ENCODE measurements at regions not wholly inside any gene's neighbourhood (a gene's known extent, or its start where the extent isn't known, plus 50 kb on each side); places are given as distances from the start of the nearest gene placed in this dataset.

GRCh38 chr15:29452881-29453731, 183.5 kb upstream of the NSMCE3 start:
- no peak for TF ChIP-seq JUND (IDR thresholded peaks at IDR 0.05; ENCODE audit: low read depth)
- in situ Hi-C loops (cut with HindIII; ENCODE audit: low pct_unique_long_range_greater_than_20kb, low sequenced_read_pairs): no loop called here
- DNase-seq (ENCODE audit: low read depth in 1 of 2, low spot score in 1 of 2): no peak

DNA sequence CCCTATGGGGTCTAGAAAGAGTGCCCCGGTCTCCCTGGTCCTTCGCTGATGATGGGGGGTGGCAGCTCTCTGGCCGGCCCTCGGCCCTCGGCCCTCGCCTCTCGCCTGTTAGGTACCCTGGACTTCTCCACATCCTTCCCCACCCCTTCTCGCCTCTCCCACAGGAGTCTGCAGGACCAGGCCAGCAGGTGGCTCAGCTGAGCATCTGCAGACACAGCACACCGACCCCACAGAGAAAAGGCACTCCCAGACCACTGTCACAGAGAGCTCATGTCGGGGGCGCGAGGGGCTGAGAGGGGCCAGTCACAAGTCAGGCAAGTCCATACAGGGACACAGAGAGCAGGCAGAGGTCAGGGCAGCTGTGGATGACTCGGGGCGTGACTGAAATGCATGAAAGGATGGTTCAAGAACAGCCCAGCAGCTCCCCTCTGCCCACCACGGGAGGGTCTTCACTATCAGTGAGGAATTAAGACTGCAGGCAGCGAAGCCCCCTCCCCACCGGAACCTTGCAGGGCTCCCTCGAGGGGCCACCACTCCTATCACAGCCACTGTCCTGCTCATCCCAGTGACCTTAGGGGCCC, 181.7 kb upstream of the NSMCE3 start:
- peak in 1 of 2 experiments; percentile 14 for DNase-seq (ENCODE audit: low read depth in 1 of 2, low spot score in 1 of 2)
- in situ Hi-C loops (cut with HindIII; ENCODE audit: low pct_unique_long_range_greater_than_20kb, low sequenced_read_pairs): no loop called here
- TF ChIP-seq JUND (IDR thresholded peaks at IDR 0.05; ENCODE audit: low read depth): no peak

DNA sequence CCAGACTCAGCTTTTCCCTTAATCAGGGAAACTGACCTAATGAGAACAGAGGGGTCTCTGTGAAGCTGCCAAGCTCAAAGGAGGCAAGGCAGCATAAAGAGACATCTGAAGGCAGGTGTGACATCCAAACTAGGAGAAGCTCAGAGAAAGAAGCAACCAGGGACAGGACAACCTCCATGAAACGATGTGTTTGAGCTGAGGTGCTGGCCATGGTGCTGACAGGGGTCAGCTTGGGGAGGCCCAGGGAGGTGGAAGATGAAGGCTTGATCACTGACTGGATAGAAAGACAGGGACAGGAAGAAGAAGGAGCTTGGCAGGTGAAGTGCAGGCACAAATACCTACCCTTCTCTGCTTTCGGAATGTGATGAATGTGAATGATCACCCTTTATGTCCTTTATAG, 179.5 kb upstream of the NSMCE3 start:
- no peak for TF ChIP-seq JUND (IDR thresholded peaks at IDR 0.05; ENCODE audit: low read depth)
- DNase-seq (ENCODE audit: low read depth in 1 of 2, low spot score in 1 of 2): peak in 1 of 2 experiments; percentile 57
- in situ Hi-C loops (cut with HindIII; ENCODE audit: low pct_unique_long_range_greater_than_20kb, low sequenced_read_pairs): no loop called here

DNA sequence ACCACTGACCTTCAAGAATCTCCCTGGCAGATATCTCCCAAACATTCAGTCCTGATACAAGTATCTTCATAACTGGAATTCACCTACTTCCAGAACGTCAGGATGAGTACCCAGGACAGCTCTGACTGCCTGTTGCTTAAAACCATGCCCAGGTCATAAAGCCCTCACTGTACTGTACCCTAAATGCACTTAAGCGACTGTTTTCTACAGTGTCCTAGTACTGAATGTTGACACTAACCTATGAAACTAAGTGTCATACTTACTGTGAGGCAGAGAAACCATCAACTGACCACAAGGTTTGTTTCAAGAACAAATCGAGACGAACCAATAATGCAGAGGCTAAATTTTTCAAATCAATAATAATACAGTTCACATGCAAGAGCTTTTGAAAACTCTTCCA, 178.7 kb upstream of the NSMCE3 start:
- in situ Hi-C loops (cut with HindIII; ENCODE audit: low pct_unique_long_range_greater_than_20kb, low sequenced_read_pairs): no loop called here
- no peak for TF ChIP-seq JUND (IDR thresholded peaks at IDR 0.05; ENCODE audit: low read depth)
- DNase-seq (ENCODE audit: low read depth in 1 of 2, low spot score in 1 of 2): no peak

- in situ Hi-C loops (cut with HindIII; ENCODE audit: low pct_unique_long_range_greater_than_20kb, low sequenced_read_pairs): no loop called here
- no peak for TF ChIP-seq JUND (IDR thresholded peaks at IDR 0.05; ENCODE audit: low read depth)
- DNase-seq (ENCODE audit: low read depth in 1 of 2, low spot score in 1 of 2): no peak
Measured at GRCh38 chr15:29446480-29446879, 176.9 kb upstream of the NSMCE3 start.

DNA sequence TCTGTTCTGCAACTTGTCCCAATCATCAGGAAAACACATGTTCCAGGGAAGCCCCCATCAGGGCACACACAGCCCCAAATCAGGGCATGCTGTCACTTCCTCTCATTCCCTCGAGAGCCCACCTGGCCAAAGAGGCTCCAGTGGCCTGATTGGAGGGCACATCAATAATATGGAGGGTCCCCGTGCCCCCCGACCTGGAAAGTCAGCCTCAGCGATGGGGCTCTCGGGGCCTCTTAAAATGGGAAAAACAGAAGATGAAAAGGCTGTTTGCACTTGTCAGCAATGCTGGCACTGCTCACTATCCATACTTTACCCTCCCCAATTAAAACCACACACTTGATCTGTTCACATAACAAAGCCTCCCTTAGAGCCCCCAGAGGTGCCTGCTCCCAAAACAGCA, 172.9 kb upstream of the NSMCE3 start:
- no peak for DNase-seq (ENCODE audit: low read depth in 1 of 2, low spot score in 1 of 2)
- TF ChIP-seq JUND (IDR thresholded peaks at IDR 0.05; ENCODE audit: low read depth): no peak
- in situ Hi-C loops (cut with HindIII; ENCODE audit: low pct_unique_long_range_greater_than_20kb, low sequenced_read_pairs): no loop called here

DNA sequence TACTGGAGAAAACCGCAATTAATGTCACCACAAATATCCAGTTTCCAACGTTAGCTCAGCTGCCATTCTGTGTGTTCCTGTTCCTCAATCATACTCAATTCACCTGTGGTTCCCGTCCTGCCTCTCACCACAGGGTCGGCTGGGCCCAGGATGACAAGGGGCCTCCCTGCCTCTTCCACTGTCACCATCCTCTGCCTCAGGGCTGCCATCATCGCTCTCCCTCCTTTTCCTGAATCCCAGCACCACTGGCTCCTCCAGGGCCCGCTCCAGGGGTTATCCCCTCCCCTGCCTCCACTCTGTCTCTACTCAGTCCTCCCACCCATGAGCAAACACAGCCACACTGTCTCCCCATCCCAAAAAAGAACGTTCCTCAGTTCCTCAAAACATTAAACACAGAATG, 170.9 kb upstream of the NSMCE3 start:
- TF ChIP-seq JUND (IDR thresholded peaks at IDR 0.05; ENCODE audit: low read depth): no peak
- DNase-seq (ENCODE audit: low read depth in 1 of 2, low spot score in 1 of 2): no peak

DNA sequence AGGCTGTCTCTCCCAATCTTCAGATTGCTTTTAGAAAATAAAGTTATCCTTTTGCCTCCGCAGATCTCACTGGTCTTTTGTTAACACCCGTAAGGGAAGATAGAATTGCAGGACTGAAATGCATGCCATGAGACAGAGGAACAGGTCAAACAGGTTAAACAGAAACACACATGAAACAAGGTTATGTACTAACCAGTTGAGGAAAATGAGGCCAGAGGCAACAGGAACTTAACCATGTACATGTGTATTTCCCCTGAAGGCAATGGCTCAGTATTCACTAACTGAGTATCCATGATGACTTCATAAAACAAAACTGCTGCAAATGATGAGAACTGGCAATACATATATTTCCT, 169.1 kb upstream of the NSMCE3 start:
- no peak for TF ChIP-seq JUND (IDR thresholded peaks at IDR 0.05; ENCODE audit: low read depth)
- peak in 1 of 2 experiments; percentile 82 for DNase-seq (ENCODE audit: low read depth in 1 of 2, low spot score in 1 of 2)

More for the DNA sequence above, 170.9 kb upstream of the NSMCE3 start:
- in situ Hi-C loops (cut with HindIII; ENCODE audit: low pct_unique_long_range_greater_than_20kb, low sequenced_read_pairs): no loop called here

DNA sequence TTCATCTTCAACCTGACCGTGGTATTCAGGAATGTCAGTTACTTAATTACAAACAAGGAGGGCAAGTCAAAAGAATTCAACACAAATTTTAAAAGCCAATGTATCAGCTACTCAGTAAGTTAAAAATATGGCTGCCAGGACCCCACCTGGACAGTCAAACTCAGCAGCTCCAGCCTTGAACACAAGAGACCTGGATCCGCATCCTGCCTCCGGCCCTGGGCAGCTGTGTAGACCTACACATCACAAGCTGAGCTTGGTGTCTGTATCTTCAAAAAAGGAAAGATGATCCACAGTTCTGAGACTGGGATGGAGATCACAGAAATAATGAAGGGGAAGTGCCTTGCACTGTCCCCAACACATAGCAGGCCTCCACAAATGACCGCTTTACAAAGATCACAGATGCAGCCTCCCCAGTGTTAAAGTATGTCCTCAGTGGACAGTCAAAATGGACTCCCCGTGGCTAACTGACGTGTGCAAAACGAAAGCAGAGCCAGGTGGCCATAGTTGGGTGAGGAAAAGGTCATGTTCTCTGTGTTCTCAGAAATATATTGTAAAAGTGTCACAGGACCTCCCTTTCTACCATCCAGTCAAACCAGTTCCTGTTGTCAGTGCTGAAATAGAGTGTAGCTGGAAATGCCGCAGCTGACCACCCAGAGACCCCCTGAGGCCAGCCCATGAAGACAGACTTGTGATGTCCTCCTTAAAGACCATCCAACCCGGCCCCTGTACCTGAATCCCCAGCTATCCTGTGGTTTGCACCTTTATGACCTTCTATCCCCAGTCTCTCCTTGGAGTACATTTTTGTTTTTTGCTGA, 168.5 kb upstream of the NSMCE3 start:
- in situ Hi-C loops (cut with HindIII; ENCODE audit: low pct_unique_long_range_greater_than_20kb, low sequenced_read_pairs): no loop called here
- TF ChIP-seq JUND (IDR thresholded peaks at IDR 0.05; ENCODE audit: low read depth): no peak
- DNase-seq (ENCODE audit: low read depth in 1 of 2, low spot score in 1 of 2): peak in 1 of 2 experiments; percentile 22

More for the DNA sequence above, 169.1 kb upstream of the NSMCE3 start:
- in situ Hi-C loops (cut with HindIII; ENCODE audit: low pct_unique_long_range_greater_than_20kb, low sequenced_read_pairs): no loop called here

DNA sequence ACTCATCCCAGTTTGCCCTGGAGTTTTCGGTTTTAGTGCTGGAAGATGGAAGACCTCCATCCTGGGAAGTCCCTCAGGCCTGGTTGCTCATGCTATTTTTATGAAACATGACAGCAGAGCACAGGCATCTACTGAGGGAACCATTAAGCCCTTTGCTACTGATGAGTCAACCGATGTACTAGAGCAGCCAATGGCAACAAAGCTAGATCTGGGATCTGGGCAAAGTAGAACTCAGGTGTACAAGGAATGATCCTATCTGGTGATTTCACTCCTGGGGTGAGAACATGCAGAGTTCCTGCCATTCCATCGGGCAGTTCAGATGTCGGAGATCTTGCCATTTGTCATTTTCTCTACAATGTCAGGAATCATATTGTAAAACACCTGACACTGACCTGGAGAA, 166.2 kb upstream of the NSMCE3 start:
- in situ Hi-C loops (cut with HindIII; ENCODE audit: low pct_unique_long_range_greater_than_20kb, low sequenced_read_pairs): no loop called here
- no peak for DNase-seq (ENCODE audit: low read depth in 1 of 2, low spot score in 1 of 2)
- TF ChIP-seq JUND (IDR thresholded peaks at IDR 0.05; ENCODE audit: low read depth): no peak

GRCh38 chr15:29434280-29434679, 164.7 kb upstream of the NSMCE3 start:
- in situ Hi-C loops (cut with HindIII; ENCODE audit: low pct_unique_long_range_greater_than_20kb, low sequenced_read_pairs): no loop called here
- no peak for TF ChIP-seq JUND (IDR thresholded peaks at IDR 0.05; ENCODE audit: low read depth)
- DNase-seq (ENCODE audit: low read depth in 1 of 2, low spot score in 1 of 2): no peak

DNA sequence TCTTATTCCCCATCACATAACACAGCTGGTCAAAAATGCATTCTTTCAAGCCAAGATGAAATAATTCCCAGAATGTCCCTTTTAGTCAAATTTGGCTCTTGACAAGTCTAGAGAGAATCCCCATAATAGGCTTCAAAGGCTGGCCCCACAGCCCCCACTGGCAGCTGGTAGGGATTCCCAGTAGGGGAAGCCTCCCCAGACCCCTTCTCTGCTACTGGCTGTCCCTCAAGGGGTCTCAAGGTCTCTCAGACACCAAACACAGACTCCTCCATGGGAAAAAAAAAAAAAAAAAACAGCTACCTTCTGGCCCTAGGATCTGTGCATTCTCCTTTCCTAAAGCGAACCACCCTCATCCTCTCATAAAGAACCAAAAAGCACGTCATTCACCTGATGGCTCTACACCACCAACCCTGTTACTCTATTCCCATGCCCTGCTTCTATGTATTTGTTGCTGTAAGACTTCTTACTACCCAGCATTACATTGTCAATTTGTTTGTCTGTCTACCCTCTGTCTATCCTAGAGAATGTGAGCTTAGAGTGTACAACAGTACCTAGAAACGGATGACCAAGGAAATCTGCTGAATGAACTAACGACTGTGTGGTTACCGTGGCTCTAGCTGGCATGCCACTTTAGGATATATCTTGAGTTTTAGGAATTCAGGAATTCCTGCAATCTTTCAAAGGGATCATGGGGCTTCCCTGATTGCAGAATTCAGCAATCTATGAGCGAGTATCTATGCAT, 164.1 kb upstream of the NSMCE3 start:
- in situ Hi-C loops (cut with HindIII; ENCODE audit: low pct_unique_long_range_greater_than_20kb, low sequenced_read_pairs): no loop called here

More for the DNA sequence above, 164.1 kb upstream of the NSMCE3 start:
- TF ChIP-seq JUND (IDR thresholded peaks at IDR 0.05; ENCODE audit: low read depth): no peak
- DNase-seq (ENCODE audit: low read depth in 1 of 2, low spot score in 1 of 2): no peak
